Thyroid gland (tissue), 4 donors: ENCODE measurements at regions not wholly inside any gene's neighbourhood (a gene's known extent, or its start where the extent isn't known, plus 50 kb on each side); places are given as distances from the start of the nearest gene placed in this dataset.

Experiments
- DNase-seq, 2 donors: peaks; one replicate each; pipeline ENCODE4 v3.0.0-alpha.2; 2019
- H3K27ac ChIP-seq, 3 donors: fragments of 200-600 bp; sonication (generic); 1 replicate in 2 of 3; 2 replicates in 1 of 3; pipeline ENCODE4 v1.5.1; 2016 to 2019; ENCODE audit warnings: mild to moderate bottlenecking in 1 of 3, moderate library complexity in 1 of 3
- H3K27me3 ChIP-seq: fragments of 200-600 bp; sonication (generic); one replicate; pipeline ENCODE4 v1.5.1; 2019
- H3K36me3 ChIP-seq, 2 donors: fragments of 200-600 bp; sonication (generic); one replicate each; pipeline ENCODE4 v1.5.1; 2016 to 2019
- H3K4me1 ChIP-seq, 2 donors: fragments of 200-600 bp; sonication (generic); one replicate each; pipeline ENCODE4 v1.5.1; 2017 to 2019
- H3K4me3 ChIP-seq, 3 donors: fragments of 200-600 bp; sonication (generic); replicated peaks in 1 of 3; 1 replicate in 2 of 3; 2 replicates in 1 of 3; pipeline ENCODE4 v1.5.1; 2016; ENCODE audit warnings: mild to moderate bottlenecking in 1 of 3
- H3K9me3 ChIP-seq: fragments of 200-600 bp; sonication (generic); one replicate; pipeline ENCODE4 v1.5.1; 2017
- POLR2A ChIP-seq, 2 donors: fragments of 450-650 bp; IDR thresholded peaks; one replicate each; pipeline ENCODE4 v1.6.1; 2017; ENCODE audit warnings: antibody characterized with exemption in 2 of 2, mild to moderate bottlenecking in 2 of 2, moderate library complexity in 1 of 2
- WGBS, 2 donors: methylation state at CpG; one replicate each; pipeline ENCODE4 v1.1.5; 2017; 5-methylcytosine and 5-hydroxymethylcytosine counted together
- intact Hi-C: fragments of 100-400 bp; cut with DNase I; formaldehyde crosslinking; loops from one replicate; pipeline ENCODE4 v1.15.1; 2023
- TF ChIP-seq, protein P1 (sequence below), 6 experiments: fragments of 200-600 bp in 3 of 6; fragments of 450-650 bp in 3 of 6; sonication (generic) in 3 of 6; IDR thresholded peaks; one replicate each; pipeline ENCODE4 v1.5.1; 2016 to 2019; ENCODE audit warnings: antibody characterized with exemption in 6 of 6, mild to moderate bottlenecking in 2 of 6, inconsistent platforms in 1 of 6, moderate library complexity in 1 of 6

DNA sequence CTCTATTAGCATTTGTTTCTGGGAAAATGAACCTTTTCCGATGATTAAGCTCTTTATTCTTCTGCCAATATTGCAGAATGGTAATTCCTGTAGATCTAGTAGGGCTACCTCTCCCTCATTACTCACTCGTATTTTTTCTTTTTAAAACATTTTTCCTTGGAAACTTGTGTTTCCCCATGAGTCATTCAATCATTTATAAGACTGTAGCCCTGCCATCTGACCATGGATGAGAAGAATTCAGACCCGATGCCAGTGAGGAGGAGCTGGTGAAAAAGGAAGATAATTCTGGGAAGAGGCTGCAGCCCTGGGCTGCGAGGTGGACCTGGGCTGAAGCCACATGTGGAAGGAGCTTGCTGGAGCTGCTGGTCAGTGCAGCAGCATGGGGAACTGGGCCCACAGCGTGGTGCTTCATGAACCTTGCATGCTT, 242.8 kb downstream of the KLF6 start:
- no peak for DNase-seq
- Histone ChIP-seq H3K4me1 (no peaks in the 10 kb centered on the region), H3K27me3 (no peaks in the 10 kb centered on the region), H3K4me3 (no peak overlapping the region), H3K27ac (no peak overlapping the region), H3K36me3 (no peaks in the 10 kb centered on the region), H3K9me3 (no peaks in the 10 kb centered on the region)
- intact Hi-C loops: no loop called here
- WGBS, 2 donors: 71 to 84% methylated on average over 5 of the region's 5 CpGs
- no peak for TF ChIP-seq POLR2A (IDR thresholded peaks at IDR 0.05)
- TF ChIP-seq, protein P1, sequence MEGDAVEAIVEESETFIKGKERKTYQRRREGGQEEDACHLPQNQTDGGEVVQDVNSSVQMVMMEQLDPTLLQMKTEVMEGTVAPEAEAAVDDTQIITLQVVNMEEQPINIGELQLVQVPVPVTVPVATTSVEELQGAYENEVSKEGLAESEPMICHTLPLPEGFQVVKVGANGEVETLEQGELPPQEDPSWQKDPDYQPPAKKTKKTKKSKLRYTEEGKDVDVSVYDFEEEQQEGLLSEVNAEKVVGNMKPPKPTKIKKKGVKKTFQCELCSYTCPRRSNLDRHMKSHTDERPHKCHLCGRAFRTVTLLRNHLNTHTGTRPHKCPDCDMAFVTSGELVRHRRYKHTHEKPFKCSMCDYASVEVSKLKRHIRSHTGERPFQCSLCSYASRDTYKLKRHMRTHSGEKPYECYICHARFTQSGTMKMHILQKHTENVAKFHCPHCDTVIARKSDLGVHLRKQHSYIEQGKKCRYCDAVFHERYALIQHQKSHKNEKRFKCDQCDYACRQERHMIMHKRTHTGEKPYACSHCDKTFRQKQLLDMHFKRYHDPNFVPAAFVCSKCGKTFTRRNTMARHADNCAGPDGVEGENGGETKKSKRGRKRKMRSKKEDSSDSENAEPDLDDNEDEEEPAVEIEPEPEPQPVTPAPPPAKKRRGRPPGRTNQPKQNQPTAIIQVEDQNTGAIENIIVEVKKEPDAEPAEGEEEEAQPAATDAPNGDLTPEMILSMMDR (IDR thresholded peaks at IDR 0.05): no peak

DNA sequence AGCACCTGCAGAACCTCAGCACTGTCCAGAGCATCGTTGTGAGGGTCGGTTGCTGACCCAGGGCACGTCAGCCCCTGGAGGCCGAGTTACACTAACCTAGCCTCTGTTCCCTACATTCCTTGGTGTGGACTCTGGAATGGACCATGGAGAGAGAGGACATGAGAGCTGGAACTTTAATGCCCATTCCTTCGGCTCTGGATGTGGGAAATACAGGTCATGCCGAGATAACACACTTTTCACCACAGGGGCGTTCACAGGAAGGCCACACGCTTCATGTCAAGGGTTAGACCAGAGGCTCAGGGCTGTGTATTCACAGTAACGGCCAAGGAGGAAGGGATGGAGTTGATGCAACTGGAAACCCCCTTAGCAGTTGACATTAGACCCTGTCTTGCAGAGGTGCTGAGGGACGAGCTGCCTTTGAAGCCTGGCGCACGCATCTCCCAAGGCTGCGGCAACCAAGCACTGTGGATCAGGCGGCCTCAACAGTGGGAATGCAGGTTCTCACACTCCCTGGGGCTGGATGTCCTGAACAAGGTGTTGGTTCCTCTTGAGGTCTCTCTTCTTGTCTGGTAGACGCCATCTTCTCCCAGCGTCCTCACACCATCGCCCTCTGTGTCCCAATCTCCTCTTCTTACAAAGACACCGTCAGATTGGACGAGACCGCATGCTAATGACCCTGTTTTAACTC, 245.2 kb downstream of the KLF6 start:
- no peaks in the 10 kb centered on the region for H3K4me1 ChIP-seq
- no peaks in the 10 kb centered on the region for H3K36me3 ChIP-seq
- no peaks in the 10 kb centered on the region for H3K27me3 ChIP-seq
- TF ChIP-seq, protein P1 (IDR thresholded peaks at IDR 0.05): no peak
- TF ChIP-seq POLR2A (IDR thresholded peaks at IDR 0.05): no peak
- no peaks in the 10 kb centered on the region for H3K9me3 ChIP-seq
- H3K4me3 ChIP-seq: no peak overlapping the region
- no peak overlapping the region for H3K27ac ChIP-seq
- intact Hi-C loops: no loop called here
- no peak for DNase-seq
- 91 to 96% methylated on average over 20 of the region's 20 CpGs for WGBS, 2 donors

DNA sequence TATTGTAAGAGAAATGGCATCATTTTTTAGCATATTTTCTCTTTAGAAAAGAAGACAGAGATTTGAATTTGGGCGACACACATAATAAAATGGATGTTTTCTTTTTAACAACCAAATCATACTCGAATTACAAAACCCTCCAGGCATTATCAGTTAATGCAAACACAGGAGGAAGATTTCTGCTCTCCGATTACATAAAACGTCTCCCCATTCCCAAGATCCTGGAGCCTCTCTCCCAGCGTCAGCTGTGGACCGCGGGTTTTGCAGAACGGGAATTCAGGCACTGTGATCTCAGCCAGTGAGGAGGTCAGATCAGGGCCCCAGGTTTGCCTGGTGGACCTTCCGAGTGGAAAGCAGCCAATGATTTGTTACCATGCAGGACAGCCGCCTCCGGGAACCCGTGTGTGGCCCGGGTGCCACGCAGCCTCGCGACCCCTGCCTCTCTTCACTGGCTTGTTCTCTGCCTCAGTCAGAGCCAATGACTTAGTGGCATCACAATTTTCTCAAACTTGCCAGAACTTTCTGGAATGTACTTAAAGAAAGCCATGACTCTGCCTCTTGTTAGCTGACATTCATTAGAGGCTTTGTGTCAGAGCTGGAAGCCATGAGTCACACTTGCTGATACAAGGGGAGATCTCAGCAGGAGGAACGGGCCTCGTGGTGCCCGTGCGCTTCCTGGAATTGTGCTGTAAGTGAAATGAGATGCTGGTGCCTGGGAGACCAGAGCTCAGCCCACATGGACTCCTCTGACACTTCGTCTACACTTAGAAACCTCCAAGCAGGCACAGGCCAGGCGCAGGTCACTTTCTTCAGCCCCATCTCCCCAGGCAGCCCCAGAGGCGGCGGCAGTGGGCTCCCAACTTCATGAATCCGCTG, 246.1 kb downstream of the KLF6 start:
- no peak for DNase-seq
- Histone ChIP-seq H3K9me3 (no peaks in the 10 kb centered on the region), H3K36me3 (no peaks in the 10 kb centered on the region), H3K4me1 (no peaks in the 10 kb centered on the region), H3K27ac (peak overlapping the region in 2 of 3 donors; percentile 30 to 33), H3K27me3 (no peaks in the 10 kb centered on the region), H3K4me3 (no peak overlapping the region)
- intact Hi-C loops: no loop called here
- TF ChIP-seq POLR2A (IDR thresholded peaks at IDR 0.05): no peak
- TF ChIP-seq, protein P1 (IDR thresholded peaks at IDR 0.05): no peak
- 69 to 86% methylated on average over 25 of the region's 25 CpGs for WGBS, 2 donors

DNA sequence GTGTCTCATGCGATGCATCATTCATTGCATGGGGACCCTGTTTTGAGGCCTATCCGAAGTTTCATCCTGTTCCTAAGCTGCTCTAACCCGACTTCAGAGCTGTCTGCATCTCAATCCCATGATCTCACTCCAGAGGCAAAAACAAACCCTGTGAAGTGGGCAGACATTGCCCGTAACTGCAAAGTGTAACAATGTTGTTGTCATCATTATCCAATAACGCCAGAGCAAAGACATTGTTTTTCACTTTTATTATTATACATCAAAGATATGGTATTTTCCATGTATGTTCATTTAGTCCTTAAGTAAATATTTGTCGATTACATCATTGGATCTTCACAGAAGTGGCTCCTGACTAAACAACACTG, 246.7 kb downstream of the KLF6 start:
- 77 to 88% methylated on average over 6 of the region's 6 CpGs for WGBS, 2 donors
- Histone ChIP-seq H3K4me1 (no peaks in the 10 kb centered on the region), H3K4me3 (no peak overlapping the region)

More for the DNA sequence above, 246.7 kb downstream of the KLF6 start:
- no peaks in the 10 kb centered on the region for H3K27me3 ChIP-seq
- TF ChIP-seq, protein P1 (IDR thresholded peaks at IDR 0.05): no peak
- TF ChIP-seq POLR2A (IDR thresholded peaks at IDR 0.05): no peak
- no peak for DNase-seq
- intact Hi-C loops: no loop called here
- no peaks in the 10 kb centered on the region for H3K9me3 ChIP-seq
- H3K36me3 ChIP-seq: no peaks in the 10 kb centered on the region
- H3K27ac ChIP-seq: peak overlapping the region in 1 of 3 donors; percentile 33
